ENCODE measurements at regions not wholly inside any gene's neighbourhood (a gene's known extent, or its start where the extent isn't known, plus 50 kb on each side); places are given as distances from the start of the nearest gene placed in this dataset.
"Not testable (repeated sequence)": the region's sequence is repeated elsewhere in the genome, so short reads cannot be mapped to it uniquely, and the experiment has no call there.

GRCh38 chr11:70597006-70597555 lies 198.8 kb downstream of the CTTN start:
- Histone ChIP-seq H2AFZ (ENCODE audit: low read length) (no peak overlapping the region), H3K36me3 (ENCODE audit: insufficient read depth, low read length) (no peaks in the 10 kb centered on the region), H3K79me2 (ENCODE audit: insufficient read depth, low read length) (no peaks in the 10 kb centered on the region), H3K27ac (ENCODE audit: low read depth, low read length) (no peak overlapping the region), H3K9me3 (ENCODE audit: low read depth, low read length) (no peaks in the 10 kb centered on the region), H4K20me1 (ENCODE audit: insufficient read depth, low read length) (no peaks in the 10 kb centered on the region), H3K4me2 (ENCODE audit: insufficient read depth, low read length) (no peak overlapping the region), H3K4me3 (ENCODE audit: insufficient read depth, low read length) (no peak overlapping the region), H3K27me3 (ENCODE audit: insufficient read depth, low read length) (peaks cover 15% of the 10 kb centered on the region), H3K4me1 (ENCODE audit: insufficient read depth, low read length) (no peaks in the 10 kb centered on the region)
- TF ChIP-seq, protein P1, sequence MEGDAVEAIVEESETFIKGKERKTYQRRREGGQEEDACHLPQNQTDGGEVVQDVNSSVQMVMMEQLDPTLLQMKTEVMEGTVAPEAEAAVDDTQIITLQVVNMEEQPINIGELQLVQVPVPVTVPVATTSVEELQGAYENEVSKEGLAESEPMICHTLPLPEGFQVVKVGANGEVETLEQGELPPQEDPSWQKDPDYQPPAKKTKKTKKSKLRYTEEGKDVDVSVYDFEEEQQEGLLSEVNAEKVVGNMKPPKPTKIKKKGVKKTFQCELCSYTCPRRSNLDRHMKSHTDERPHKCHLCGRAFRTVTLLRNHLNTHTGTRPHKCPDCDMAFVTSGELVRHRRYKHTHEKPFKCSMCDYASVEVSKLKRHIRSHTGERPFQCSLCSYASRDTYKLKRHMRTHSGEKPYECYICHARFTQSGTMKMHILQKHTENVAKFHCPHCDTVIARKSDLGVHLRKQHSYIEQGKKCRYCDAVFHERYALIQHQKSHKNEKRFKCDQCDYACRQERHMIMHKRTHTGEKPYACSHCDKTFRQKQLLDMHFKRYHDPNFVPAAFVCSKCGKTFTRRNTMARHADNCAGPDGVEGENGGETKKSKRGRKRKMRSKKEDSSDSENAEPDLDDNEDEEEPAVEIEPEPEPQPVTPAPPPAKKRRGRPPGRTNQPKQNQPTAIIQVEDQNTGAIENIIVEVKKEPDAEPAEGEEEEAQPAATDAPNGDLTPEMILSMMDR (IDR thresholded peaks at IDR 0.05; ENCODE audit: extremely low read depth, low read depth, low read length) = no peak
- DNase-seq (ENCODE audit: insufficient read length, low spot score, missing footprints) = peak; percentile 78

DNA sequence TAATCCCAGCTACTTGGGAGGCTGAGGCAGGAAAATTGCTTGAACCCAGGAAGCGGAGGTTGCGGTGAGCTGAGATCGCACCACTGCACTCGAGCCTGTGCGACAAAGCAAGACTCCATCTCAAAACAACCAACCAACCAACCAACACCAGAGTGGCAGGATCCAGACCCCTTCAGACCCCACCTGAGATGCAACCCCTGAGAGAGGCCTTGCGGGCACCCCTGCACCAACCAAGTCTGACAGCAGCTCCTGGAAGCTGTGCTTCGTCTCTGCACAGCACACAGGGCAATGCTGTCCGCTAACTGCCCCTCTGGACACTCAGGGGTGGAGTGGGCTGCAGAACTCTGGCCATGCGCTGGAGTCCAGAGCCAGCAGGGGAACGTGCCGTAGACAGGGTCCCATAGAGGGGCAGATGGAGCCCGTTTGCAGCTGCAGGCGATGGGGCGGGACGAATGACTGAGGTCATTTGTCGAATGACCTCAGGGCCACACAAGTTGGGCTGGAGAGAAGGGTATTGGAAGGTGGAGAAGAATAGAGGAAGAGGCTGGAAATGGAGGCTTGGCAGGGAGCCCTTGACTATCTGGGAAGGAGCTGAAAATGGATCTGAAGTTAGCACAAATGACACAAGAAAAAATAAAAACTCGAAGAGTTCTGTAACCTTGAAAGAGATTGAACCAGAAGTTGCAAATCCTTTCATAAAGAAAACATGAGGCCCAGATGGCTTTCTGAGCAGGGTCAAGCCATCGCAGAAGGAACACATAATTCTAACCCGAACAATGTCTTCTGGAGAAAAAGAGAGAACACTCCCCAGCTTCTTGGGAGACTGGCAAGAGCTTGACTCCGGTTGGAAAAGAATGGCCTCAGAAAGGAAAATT lies 199.7 kb downstream of the CTTN start:
- Histone ChIP-seq H3K4me2 (ENCODE audit: insufficient read depth, low read length) (no peak overlapping the region), H3K4me3 (ENCODE audit: insufficient read depth, low read length) (no peak overlapping the region), H2AFZ (ENCODE audit: low read length) (no peak overlapping the region), H3K36me3 (ENCODE audit: insufficient read depth, low read length) (no peaks in the 10 kb centered on the region), H3K4me1 (ENCODE audit: insufficient read depth, low read length) (no peaks in the 10 kb centered on the region), H3K27ac (ENCODE audit: low read depth, low read length) (no peak overlapping the region), H3K9me3 (ENCODE audit: low read depth, low read length) (no peaks in the 10 kb centered on the region), H4K20me1 (ENCODE audit: insufficient read depth, low read length) (no peaks in the 10 kb centered on the region), H3K79me2 (ENCODE audit: insufficient read depth, low read length) (no peaks in the 10 kb centered on the region), H3K27me3 (ENCODE audit: insufficient read depth, low read length) (peaks cover 15% of the 10 kb centered on the region)
- peak; percentile 77 for DNase-seq (ENCODE audit: insufficient read length, low spot score, missing footprints)
- TF ChIP-seq, protein P1 (IDR thresholded peaks at IDR 0.05; ENCODE audit: extremely low read depth, low read depth, low read length) = no peak

DNA sequence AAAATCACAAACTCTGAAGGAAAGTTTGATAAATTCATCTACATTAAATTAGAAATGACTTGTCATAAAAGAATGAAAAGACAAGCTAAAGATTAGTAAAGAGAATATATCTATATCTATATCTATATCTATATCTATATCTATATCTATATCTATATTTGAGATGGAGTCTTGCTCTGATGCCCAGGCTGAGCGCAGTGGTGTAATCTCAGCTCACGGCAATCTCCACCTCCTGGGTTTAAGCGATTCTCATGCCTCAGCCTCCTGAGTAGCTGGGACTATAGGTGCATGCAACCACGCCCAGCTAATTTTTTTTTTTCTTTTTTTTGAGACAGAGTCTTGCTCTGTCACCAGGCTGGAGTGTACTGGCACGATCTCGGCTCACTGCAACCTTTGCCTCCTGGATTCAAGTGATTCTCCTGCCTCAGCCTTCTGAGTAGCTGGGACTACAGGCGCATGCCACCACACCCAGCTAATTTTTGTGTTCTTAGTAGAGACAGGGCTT lies 202.6 kb downstream of the CTTN start:
- H3K36me3 ChIP-seq (ENCODE audit: insufficient read depth, low read length); H3K4me2 ChIP-seq (ENCODE audit: insufficient read depth, low read length); H3K9me3 ChIP-seq (ENCODE audit: low read depth, low read length); H3K79me2 ChIP-seq (ENCODE audit: insufficient read depth, low read length); H3K4me3 ChIP-seq (ENCODE audit: insufficient read depth, low read length); DNase-seq (ENCODE audit: insufficient read length, low spot score, missing footprints); H3K27ac ChIP-seq (ENCODE audit: low read depth, low read length); H2AFZ ChIP-seq (ENCODE audit: low read length); H3K4me1 ChIP-seq (ENCODE audit: insufficient read depth, low read length); H3K27me3 ChIP-seq (ENCODE audit: insufficient read depth, low read length); H4K20me1 ChIP-seq (ENCODE audit: insufficient read depth, low read length): not testable (repeated sequence)

GRCh38 chr11:70601861-70602538 lies 203.7 kb downstream of the CTTN start:
- no peak overlapping the region for H3K27ac ChIP-seq (ENCODE audit: low read depth, low read length)
- H3K9me3 ChIP-seq (ENCODE audit: low read depth, low read length) = no peaks in the 10 kb centered on the region
- H2AFZ ChIP-seq (ENCODE audit: low read length) = no peak overlapping the region
- H3K36me3 ChIP-seq (ENCODE audit: insufficient read depth, low read length) = no peaks in the 10 kb centered on the region
- no peak for DNase-seq (ENCODE audit: insufficient read length, low spot score, missing footprints)
- H4K20me1 ChIP-seq (ENCODE audit: insufficient read depth, low read length) = peaks cover 3% of the 10 kb centered on the region
- no peaks in the 10 kb centered on the region for H3K4me1 ChIP-seq (ENCODE audit: insufficient read depth, low read length)
- H3K4me2 ChIP-seq (ENCODE audit: insufficient read depth, low read length) = no peak overlapping the region
- no peak overlapping the region for H3K4me3 ChIP-seq (ENCODE audit: insufficient read depth, low read length)
- no peaks in the 10 kb centered on the region for H3K79me2 ChIP-seq (ENCODE audit: insufficient read depth, low read length)
- peaks cover 4% of the 10 kb centered on the region for H3K27me3 ChIP-seq (ENCODE audit: insufficient read depth, low read length)
- TF ChIP-seq, protein P1 (IDR thresholded peaks at IDR 0.05; ENCODE audit: extremely low read depth, low read depth, low read length) = no peak

All from osteoblast (primary cell).